Mesendoderm (in vitro differentiated cells): ENCODE measurements at regions not wholly inside any gene's neighbourhood (a gene's known extent, or its start where the extent isn't known, plus 50 kb on each side); places are given as distances from the start of the nearest gene placed in this dataset.

Experiments
- DNase-seq: peaks from one replicate; pipeline ENCODE4 v3.0.0; 2013
- H2AK5ac ChIP-seq: 2 replicates; pipeline ENCODE4 v1.6.1; 2013; ENCODE audit warnings: low read length, inconsistent platforms
- H2BK120ac ChIP-seq: 2 replicates; pipeline ENCODE4 v1.6.1; 2013; ENCODE audit warnings: low read depth, mild to moderate bottlenecking, low read length, moderate library complexity, mixed read lengths
- H2BK15ac ChIP-seq: replicated peaks from 2 replicates; pipeline ENCODE4 v1.6.1; 2013; ENCODE audit warnings: low read depth, mild to moderate bottlenecking, moderate library complexity
- H2BK5ac ChIP-seq: 2 replicates; pipeline ENCODE4 v1.6.1; 2013; ENCODE audit warnings: low read length, inconsistent platforms
- H3K18ac ChIP-seq: 2 replicates; pipeline ENCODE4 v1.6.1; 2013; ENCODE audit warnings: mild to moderate bottlenecking, low read length, mixed read lengths
- H3K23ac ChIP-seq: one replicate; pipeline ENCODE4 v1.6.1; 2013; ENCODE audit warnings: low read length
- H3K27ac ChIP-seq: 2 replicates; pipeline ENCODE4 v1.5.1; 2013; ENCODE audit warnings: low read depth, mild to moderate bottlenecking, inconsistent platforms, low read length, moderate library complexity
- H3K27me3 ChIP-seq: 2 replicates; pipeline ENCODE4 v1.6.1; 2013; ENCODE audit warnings: low read length, control low read depth, mild to moderate bottlenecking, inconsistent platforms; ENCODE audit not compliant: insufficient read depth, poor library complexity
- H3K36me3 ChIP-seq: 2 replicates; pipeline ENCODE4 v1.6.1; 2013; ENCODE audit warnings: low read length, inconsistent platforms; ENCODE audit not compliant: control insufficient read depth, insufficient read depth
- H3K4ac ChIP-seq: one replicate; pipeline ENCODE4 v1.6.1; 2013; ENCODE audit warnings: low read depth, mild to moderate bottlenecking, low read length, moderate library complexity
- H3K4me1 ChIP-seq: 2 replicates; pipeline ENCODE4 v1.6.1; 2013; ENCODE audit warnings: low read depth, low read length, inconsistent platforms; ENCODE audit not compliant: control insufficient read depth
- H3K4me2 ChIP-seq: 2 replicates; pipeline ENCODE4 v1.6.1; 2013; ENCODE audit warnings: low read length
- H3K4me3 ChIP-seq: 2 replicates; pipeline ENCODE4 v1.5.1; 2013; ENCODE audit warnings: mild to moderate bottlenecking, low read length
- H3K56ac ChIP-seq: one replicate; pipeline ENCODE4 v1.6.1; 2013; ENCODE audit warnings: low read length
- H3K79me1 ChIP-seq: 2 replicates; pipeline ENCODE4 v1.6.1; 2013; ENCODE audit warnings: low read length, inconsistent platforms
- H3K79me2 ChIP-seq: 2 replicates; pipeline ENCODE4 v1.6.1; 2013; ENCODE audit warnings: mild to moderate bottlenecking, low read length; ENCODE audit not compliant: control insufficient read depth, insufficient read depth
- H3K9ac ChIP-seq: 2 replicates; pipeline ENCODE4 v1.6.1; 2013; ENCODE audit warnings: low read length, inconsistent platforms
- H4K5ac ChIP-seq: one replicate; pipeline ENCODE4 v1.6.1; 2013; ENCODE audit warnings: low read length
- H4K8ac ChIP-seq: one replicate; pipeline ENCODE4 v1.6.1; 2013; ENCODE audit warnings: low read depth, mild to moderate bottlenecking, control low read depth, low read length, moderate library complexity
- WGBS: extraction: QIAGEN DNeasy Blood & Tissue Kit; methylation state at CpG from one replicate; pipeline ENCODE4 v1.1.7; 2013; ENCODE audit warnings: low lambda C conversion rate, missing lambda C conversion rate; ENCODE audit not compliant: insufficient coverage; ENCODE audit errors: extremely low coverage; 5-methylcytosine and 5-hydroxymethylcytosine counted together

DNA sequence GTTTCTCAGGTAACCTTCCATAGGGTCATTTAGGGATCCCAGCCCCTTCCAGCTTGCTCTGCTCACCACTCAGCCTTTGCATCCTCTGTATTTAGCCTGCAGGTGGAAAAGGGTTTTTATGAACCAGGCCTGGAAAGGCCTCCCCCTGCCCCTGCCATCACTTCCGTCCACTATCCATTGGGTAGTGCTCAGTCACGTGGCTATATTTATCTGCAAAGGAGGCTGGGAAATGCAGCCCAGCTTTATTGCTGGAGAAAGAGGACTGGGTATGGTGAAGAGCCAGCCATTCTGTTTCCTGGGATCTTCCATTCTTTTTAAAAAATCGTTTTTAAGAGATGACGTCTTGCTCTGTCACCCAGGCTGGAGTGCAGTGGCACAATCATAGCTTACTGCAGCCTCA is 87.0 kb upstream of the MAP1LC3B2 start:
- Histone ChIP-seq H3K4me3 (no peak overlapping the region), H4K5ac (no peak overlapping the region), H3K27ac (no peak overlapping the region), H3K4me1 (no peaks in the 10 kb centered on the region), H3K18ac (no peak overlapping the region), H3K4me2 (no peak overlapping the region), H2AK5ac (no peak overlapping the region), H3K4ac (no peak overlapping the region), H3K79me1 (no peaks in the 10 kb centered on the region), H3K36me3 (no peaks in the 10 kb centered on the region), H3K9ac (no peak overlapping the region), H4K8ac (no peak overlapping the region), H2BK120ac (no peak overlapping the region), H3K79me2 (no peaks in the 10 kb centered on the region), H2BK5ac (no peak overlapping the region), H2BK15ac (no peak overlapping the region), H3K27me3 (no peaks in the 10 kb centered on the region), H3K56ac (no peak overlapping the region), H3K23ac (no peak overlapping the region)
- no CpG with 5 or more reads among the region's 4 CpGs for WGBS
- no peak for DNase-seq

DNA sequence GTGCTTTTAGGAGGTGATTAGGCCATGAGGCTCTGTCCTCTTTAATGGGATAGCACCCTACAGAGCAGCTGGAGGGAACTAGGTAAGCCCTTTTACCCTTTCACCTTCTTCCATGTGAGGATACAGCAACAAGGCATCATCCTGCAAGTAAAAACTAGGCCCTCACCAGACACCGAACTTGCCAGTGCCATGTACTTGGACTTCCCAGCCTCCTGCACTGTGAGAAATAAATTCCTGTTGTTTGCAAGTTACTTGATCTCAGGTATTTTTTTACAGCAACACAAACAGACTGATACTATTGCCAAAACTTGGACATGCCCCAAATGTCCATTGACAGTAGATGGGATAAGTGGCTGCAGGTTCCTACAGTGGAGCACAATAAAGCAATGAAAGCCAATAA is 85.8 kb upstream of the MAP1LC3B2 start:
- no peaks in the 10 kb centered on the region for H3K4me1 ChIP-seq
- no peak overlapping the region for H3K18ac ChIP-seq
- no peak overlapping the region for H3K23ac ChIP-seq
- no peaks in the 10 kb centered on the region for H3K79me1 ChIP-seq
- no peak overlapping the region for H2BK5ac ChIP-seq
- H3K4ac ChIP-seq, result no peak overlapping the region
- H3K9ac ChIP-seq, result no peak overlapping the region
- H3K4me3 ChIP-seq, result no peak overlapping the region
- no peak overlapping the region for H3K56ac ChIP-seq
- no peak overlapping the region for H2BK120ac ChIP-seq
- WGBS, result no CpG with 5 or more reads among the region's 1 CpG
- H3K27ac ChIP-seq, result no peak overlapping the region
- no peaks in the 10 kb centered on the region for H3K36me3 ChIP-seq
- H2BK15ac ChIP-seq, result no peak overlapping the region
- H2AK5ac ChIP-seq, result no peak overlapping the region
- H3K4me2 ChIP-seq, result no peak overlapping the region
- DNase-seq, result no peak
- no peaks in the 10 kb centered on the region for H3K27me3 ChIP-seq
- H4K5ac ChIP-seq, result no peak overlapping the region
- no peaks in the 10 kb centered on the region for H3K79me2 ChIP-seq
- no peak overlapping the region for H4K8ac ChIP-seq

DNA sequence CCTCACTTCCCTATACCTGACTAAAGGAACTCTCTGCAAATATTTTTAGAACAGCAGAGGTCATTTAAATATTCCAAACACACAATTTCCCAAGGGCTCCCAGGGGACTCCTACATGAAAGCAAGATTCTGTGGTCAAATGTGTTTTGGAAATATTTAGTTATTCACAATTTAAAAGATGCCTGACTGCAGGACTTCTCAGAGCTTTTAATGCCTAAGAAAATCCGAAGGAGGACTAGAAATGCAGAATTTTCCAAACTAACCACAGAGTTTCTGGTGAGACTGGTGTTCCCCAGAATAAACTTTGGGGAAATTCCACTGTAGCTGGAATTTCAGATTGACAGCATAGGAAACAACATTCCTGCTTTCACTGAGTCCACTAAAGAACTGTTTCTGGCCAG is 84.8 kb upstream of the MAP1LC3B2 start:
- Histone ChIP-seq H3K4ac (no peak overlapping the region), H2BK15ac (no peak overlapping the region), H4K5ac (no peak overlapping the region), H3K79me2 (no peaks in the 10 kb centered on the region), H2BK5ac (no peak overlapping the region), H3K4me2 (no peak overlapping the region), H4K8ac (no peak overlapping the region), H3K36me3 (no peaks in the 10 kb centered on the region), H3K4me3 (no peak overlapping the region), H3K9ac (no peak overlapping the region), H3K18ac (no peak overlapping the region), H3K27me3 (no peaks in the 10 kb centered on the region), H2BK120ac (no peak overlapping the region), H3K4me1 (no peaks in the 10 kb centered on the region), H3K23ac (no peak overlapping the region), H3K27ac (no peak overlapping the region), H3K56ac (no peak overlapping the region), H3K79me1 (no peaks in the 10 kb centered on the region), H2AK5ac (no peak overlapping the region)
- no CpG with 5 or more reads among the region's 1 CpG for WGBS
- no peak for DNase-seq

DNA sequence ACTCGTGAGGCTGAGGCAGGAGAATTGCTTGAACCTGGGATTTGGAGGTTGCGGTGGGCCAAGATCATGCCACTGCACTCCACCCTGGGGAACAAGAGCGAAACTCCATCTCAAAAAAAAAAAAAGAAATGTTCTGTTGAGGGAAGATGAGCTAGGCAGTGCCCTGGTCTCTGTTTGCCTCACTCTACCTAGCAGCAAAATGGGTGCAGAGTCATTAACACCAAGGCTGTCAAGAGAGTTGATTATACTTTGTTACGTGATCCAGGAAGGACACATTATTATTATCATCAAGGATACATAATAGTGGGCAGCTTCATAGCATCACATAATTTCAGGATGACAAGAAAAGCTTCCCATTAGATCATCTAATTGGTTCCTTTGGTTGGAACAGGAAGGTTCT is 84.3 kb upstream of the MAP1LC3B2 start:
- H2AK5ac ChIP-seq, result no peak overlapping the region
- H3K36me3 ChIP-seq, result no peaks in the 10 kb centered on the region
- no peak overlapping the region for H3K23ac ChIP-seq
- H3K79me1 ChIP-seq, result no peaks in the 10 kb centered on the region
- no peak overlapping the region for H4K5ac ChIP-seq
- no peak overlapping the region for H2BK120ac ChIP-seq
- H3K9ac ChIP-seq, result no peak overlapping the region
- no CpG with 5 or more reads among the region's 4 CpGs for WGBS
- H3K4me1 ChIP-seq, result no peaks in the 10 kb centered on the region
- no peak overlapping the region for H2BK15ac ChIP-seq
- H2BK5ac ChIP-seq, result no peak overlapping the region
- H3K4ac ChIP-seq, result no peak overlapping the region
- no peak overlapping the region for H3K56ac ChIP-seq
- H3K18ac ChIP-seq, result no peak overlapping the region
- no peaks in the 10 kb centered on the region for H3K79me2 ChIP-seq
- no peak for DNase-seq
- H3K4me3 ChIP-seq, result no peak overlapping the region
- H3K27ac ChIP-seq, result no peak overlapping the region
- H3K27me3 ChIP-seq, result no peaks in the 10 kb centered on the region
- no peak overlapping the region for H4K8ac ChIP-seq
- no peak overlapping the region for H3K4me2 ChIP-seq

DNA sequence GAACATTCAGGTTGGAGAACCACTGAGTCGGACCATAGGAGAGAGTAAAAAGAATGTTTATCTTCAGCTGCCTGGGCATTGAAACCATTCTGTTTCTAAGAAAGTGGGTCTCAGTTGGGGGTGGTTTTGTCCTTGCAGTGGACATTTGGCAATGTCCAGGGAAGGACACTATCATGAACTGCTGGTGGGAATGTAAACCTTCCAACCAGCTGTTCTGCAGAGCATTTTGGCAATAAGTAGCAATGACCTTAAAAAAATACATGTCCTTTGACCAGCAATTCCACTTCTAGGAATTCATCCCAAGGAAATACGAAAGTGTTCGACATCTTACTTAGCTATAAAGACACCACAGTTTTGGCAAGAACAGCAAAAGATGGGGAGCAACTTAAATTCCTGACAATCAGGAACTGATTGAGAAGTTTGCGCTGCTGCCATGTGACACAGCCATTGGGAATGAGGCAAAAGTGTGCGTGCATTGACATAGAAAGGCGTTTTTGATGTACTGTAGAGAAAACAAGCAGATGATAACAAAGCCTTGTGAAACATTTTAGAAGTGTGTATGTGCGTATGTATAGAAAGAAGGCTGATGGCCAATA is 82.9 kb upstream of the MAP1LC3B2 start:
- Histone ChIP-seq H3K9ac (no peak overlapping the region), H3K36me3 (no peaks in the 10 kb centered on the region), H3K4me3 (no peak overlapping the region), H3K18ac (no peak overlapping the region), H3K4me1 (no peaks in the 10 kb centered on the region), H3K27me3 (no peaks in the 10 kb centered on the region), H3K4me2 (no peak overlapping the region), H4K5ac (no peak overlapping the region), H3K23ac (no peak overlapping the region), H3K79me1 (no peaks in the 10 kb centered on the region), H2BK120ac (no peak overlapping the region), H2AK5ac (no peak overlapping the region), H3K79me2 (no peaks in the 10 kb centered on the region), H2BK5ac (no peak overlapping the region), H4K8ac (no peak overlapping the region), H2BK15ac (no peak overlapping the region), H3K56ac (no peak overlapping the region), H3K27ac (no peak overlapping the region), H3K4ac (no peak overlapping the region)
- no CpG with 5 or more reads among the region's 7 CpGs for WGBS
- DNase-seq, result no peak

DNA sequence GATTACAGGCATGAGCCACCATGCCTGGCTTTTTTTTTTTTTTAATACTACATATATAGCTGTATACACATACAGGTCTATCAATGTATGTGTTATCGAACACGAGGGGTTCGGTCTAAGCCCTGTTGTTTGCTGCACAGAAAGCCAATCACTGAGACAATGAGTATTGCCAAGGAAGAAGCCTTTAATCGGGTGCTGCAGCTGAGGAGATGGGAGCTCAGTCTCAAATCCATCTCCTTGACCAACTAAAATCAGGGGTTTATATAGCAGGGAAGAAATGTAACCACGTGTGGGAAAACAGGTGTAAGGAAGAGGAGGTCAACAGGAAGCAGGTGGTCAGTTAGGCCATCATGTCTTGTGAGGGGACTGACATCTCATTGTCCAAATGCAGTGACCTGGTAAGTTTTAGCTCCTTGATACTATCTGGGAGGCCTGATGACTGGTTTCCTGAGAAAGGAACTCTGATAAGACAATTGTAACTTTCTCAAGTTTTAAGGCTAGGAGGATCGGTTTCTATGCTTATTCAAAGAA is 80.9 kb upstream of the MAP1LC3B2 start:
- Histone ChIP-seq H2BK120ac (no peak overlapping the region), H3K23ac (no peak overlapping the region)
- WGBS, result no CpG with 5 or more reads among the region's 6 CpGs

More for the DNA sequence above, 80.9 kb upstream of the MAP1LC3B2 start:
- Histone ChIP-seq H2AK5ac (no peak overlapping the region), H3K79me1 (no peaks in the 10 kb centered on the region), H4K8ac (no peak overlapping the region), H3K4me1 (no peaks in the 10 kb centered on the region), H3K4me3 (no peak overlapping the region), H3K9ac (no peak overlapping the region), H3K4ac (no peak overlapping the region), H2BK5ac (no peak overlapping the region), H3K4me2 (no peak overlapping the region), H3K56ac (no peak overlapping the region), H3K36me3 (no peaks in the 10 kb centered on the region), H3K18ac (no peak overlapping the region), H3K79me2 (no peaks in the 10 kb centered on the region), H2BK15ac (no peak overlapping the region), H4K5ac (no peak overlapping the region), H3K27ac (no peak overlapping the region), H3K27me3 (no peaks in the 10 kb centered on the region)
- no peak for DNase-seq
